HG02885 (cell line): ENCODE measurements at regions not wholly inside any gene's neighbourhood (a gene's known extent, or its start where the extent isn't known, plus 50 kb on each side); places are given as distances from the start of the nearest gene placed in this dataset.

Source experiments
- ATAC-seq: cut with Tn5 transposase; IDR thresholded peaks from one replicate; pipeline ENCODE4 v1.9.1; 2021; ENCODE audit warnings: mild to moderate bottlenecking; ENCODE audit not compliant: unreplicated experiment, poor library complexity

- no peak for ATAC-seq
Observed at GRCh38 chr19:27746691-27747380, 1466.1 kb downstream of the UQCRFS1 start.

- no peak for ATAC-seq
Observed at GRCh38 chr19:27745978-27746542, 1466.9 kb downstream of the UQCRFS1 start.

GRCh38 chr19:27744926-27745768 lies 1467.8 kb downstream of the UQCRFS1 start:
- ATAC-seq: no peak

DNA sequence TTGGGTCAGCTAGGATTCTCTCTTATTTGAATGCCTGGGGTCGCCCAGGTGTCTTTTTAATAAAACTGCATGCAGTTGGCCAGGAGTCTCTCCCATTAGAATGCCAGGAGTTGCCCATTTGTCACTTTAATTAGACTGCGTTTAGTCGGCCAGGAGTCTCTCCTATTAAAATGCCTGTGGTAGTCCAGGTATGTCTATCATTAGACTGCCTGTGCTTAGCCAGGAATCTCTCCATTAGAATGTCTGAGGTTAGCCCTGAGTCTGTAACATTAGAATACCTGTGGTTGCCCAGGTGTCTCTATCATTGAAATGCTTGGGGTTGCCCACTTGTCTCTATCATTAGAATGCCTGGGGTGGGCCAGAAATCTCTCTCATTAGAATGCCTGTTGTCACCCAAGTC lies 1470.9 kb downstream of the UQCRFS1 start:
- no peak for ATAC-seq

GRCh38 chr19:27741236-27741635 lies 1471.7 kb downstream of the UQCRFS1 start:
- no peak for ATAC-seq

- no peak for ATAC-seq
Observed at GRCh38 chr19:27740396-27740795, 1472.6 kb downstream of the UQCRFS1 start.

GRCh38 chr19:27738569-27739193 lies 1474.3 kb downstream of the UQCRFS1 start:
- no peak for ATAC-seq

DNA sequence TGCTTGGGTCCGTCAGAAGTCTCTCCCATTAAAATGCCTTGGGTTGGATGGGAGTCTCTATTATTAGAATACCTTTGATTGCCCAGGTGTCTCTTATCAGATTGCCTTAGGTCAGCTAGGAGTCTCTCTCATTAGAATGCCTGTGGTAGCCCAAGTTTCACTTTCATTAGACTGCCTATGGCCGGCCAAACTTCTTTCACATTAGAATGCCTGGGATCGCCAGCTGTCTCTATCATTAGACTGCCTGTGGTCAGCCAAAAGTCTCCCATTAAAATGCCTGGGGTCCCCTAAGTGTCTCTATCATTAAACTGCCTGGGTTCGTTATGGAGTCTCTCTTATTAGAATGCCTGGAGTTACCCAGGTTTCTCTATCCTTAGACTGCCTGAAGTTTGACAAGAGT lies 1476.7 kb downstream of the UQCRFS1 start:
- ATAC-seq: no peak

DNA sequence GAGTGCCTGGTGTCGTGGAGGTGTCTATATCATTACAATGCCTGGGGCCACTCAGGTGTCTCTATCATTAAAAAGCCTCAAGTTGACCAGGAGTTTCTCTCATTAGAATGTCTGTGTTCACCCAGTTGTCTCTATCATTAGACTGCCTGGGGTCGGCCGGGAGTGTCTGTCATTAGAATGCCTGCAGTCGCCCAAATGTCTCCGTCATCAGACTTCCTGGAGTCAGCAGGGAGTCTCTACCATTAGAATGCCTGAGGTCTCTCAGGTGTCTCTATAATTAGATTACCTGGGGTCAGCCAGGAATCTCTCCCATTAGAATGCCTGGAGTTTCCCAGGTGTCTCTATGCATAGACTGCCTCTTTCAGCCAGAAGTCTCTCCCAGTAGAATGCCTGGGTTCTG lies 1477.6 kb downstream of the UQCRFS1 start:
- no peak for ATAC-seq

- ATAC-seq: no peak
Observed at GRCh38 chr19:27734496-27735220, 1478.3 kb downstream of the UQCRFS1 start.

GRCh38 chr19:27733551-27734266 lies 1479.2 kb downstream of the UQCRFS1 start:
- no peak for ATAC-seq

- no peak for ATAC-seq
Observed at GRCh38 chr19:27729332-27729731, 1483.6 kb downstream of the UQCRFS1 start.

GRCh38 chr19:27722625-27723024 lies 1490.3 kb downstream of the UQCRFS1 start:
- ATAC-seq: no peak

DNA sequence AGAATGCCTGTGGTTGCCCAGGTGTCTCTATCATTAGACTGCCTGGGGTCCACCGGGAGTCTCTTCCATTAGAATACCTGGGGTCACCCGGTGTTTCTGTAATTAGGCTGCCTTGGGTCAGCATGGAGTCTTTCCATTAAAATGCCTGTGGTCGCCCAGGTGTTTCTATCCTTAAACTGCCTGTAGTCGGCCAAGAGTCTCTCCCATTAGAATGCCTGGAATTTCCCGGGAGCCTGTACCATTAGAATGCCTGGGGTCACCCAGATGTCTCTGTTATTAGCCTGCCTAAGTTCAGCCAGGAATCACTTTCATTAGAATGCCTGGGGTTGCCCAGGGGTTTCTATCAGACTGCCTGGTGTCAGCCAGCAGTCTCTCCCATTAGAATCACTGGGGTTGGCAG lies 1492.8 kb downstream of the UQCRFS1 start:
- no peak for ATAC-seq

DNA sequence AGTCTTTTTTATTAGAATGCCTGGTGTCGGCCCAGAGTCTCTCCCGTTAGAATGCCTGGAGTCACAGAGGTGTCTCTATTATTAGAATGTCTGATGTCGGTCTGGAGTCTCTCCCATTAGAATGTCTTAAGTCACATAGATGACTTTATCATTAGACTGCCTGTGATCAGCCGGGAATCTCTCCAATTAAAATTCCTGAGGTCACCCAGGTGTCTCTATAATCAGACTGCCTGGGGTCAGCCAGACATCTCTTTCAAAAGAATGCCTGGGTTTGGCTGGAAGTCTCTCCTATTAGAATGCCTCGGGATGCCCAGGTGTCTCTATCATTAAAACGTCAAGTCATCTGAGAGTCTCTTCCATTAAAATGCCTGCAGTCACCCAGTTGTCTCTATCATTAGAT lies 1493.9 kb downstream of the UQCRFS1 start:
- ATAC-seq: no peak

GRCh38 chr19:27718234-27718633 lies 1494.7 kb downstream of the UQCRFS1 start:
- no peak for ATAC-seq

DNA sequence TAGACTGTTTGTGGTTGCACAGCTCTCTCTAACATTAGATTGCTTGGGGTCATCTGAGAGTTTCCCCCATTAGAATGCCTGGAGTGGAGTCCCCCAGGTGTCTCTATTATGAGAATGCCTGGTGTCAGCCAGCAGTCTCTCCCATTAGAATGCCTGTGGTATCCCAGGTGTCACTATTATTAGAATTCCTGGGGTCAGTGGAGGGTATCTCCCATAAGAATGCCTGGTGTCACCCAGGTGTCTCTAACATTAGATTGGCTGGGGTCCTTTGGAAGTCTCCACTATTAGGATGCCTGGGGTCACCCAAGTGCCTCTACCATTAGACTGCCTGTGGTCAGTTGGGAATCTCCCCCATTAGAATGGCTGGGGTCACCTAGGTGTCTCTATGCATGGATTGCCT lies 1495.1 kb downstream of the UQCRFS1 start:
- no peak for ATAC-seq

DNA sequence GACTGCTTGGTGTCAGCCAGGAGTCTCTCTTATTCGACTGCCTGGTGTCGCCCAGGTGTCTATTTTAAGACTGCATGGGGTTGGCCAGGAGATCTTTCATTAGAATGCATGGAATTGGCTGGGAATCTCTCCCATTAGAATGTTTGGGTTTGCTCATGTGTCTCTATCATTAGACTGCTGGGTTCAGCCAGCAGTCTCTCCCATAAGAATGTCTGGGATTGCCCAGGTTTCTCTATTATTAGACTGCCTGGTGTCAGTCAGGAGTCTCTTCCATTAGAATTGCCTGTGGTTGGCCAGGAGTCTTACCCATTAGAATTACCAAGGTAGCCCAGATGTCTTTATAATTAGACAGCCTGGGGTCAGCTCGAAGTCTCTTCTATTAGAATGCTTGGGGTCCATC lies 1496.0 kb downstream of the UQCRFS1 start:
- no peak for ATAC-seq

DNA sequence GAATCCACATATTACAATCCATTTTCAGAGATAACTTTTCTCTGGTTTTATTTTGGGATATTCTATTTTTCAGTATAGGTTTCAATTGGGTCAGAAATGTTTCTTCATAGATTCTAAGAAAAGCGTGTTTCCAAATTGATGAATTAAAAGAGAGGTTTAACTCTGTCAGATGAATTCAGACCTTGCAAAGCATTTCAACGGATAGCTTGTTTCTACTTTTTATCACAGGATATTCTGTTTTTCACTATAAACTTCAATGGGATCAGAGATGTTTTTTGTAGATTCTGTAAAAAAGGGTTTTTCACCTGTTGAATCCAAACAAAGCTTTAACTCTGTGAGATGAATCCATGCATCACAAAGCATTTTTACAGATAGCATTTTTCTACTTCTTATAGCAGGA lies 1498.1 kb downstream of the UQCRFS1 start:
- no peak for ATAC-seq

DNA sequence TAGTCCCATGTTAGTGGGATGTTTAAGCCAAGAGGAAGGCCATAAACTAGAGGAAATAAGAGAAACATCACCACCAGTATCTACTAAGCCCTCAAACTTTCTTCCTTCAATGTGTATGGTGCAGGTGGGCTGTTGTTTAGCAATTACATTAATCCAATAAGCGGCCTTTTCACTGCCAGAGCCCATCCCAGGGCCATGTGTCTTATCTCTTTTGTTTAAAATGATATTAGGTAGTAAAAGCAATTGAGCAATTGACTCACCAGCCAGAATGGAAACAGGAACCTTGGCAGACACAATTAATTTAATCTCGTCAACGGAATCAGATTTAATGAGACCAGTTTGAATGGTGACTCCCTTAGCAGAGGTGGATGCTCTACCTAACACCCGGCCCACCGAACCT lies 1503.5 kb downstream of the UQCRFS1 start:
- ATAC-seq: no peak
